Coronary artery (tissue), 2 donors: ENCODE measurements at regions not wholly inside any gene's neighbourhood (a gene's known extent, or its start where the extent isn't known, plus 50 kb on each side); places are given as distances from the start of the nearest gene placed in this dataset.

ENCODE experiments used
- DNase-seq: peaks from one replicate; pipeline ENCODE4 v3.0.0-alpha.2; 2017; ENCODE audit warnings: low spot score
- H3K27ac ChIP-seq, 2 donors: fragments of 200-600 bp; sonication (generic); one replicate each; pipeline ENCODE4 v1.5.1; 2016 to 2019
- H3K4me3 ChIP-seq: fragments of 200-600 bp; sonication (generic); 2 replicates; pipeline ENCODE4 v1.5.1; 2016; ENCODE audit warnings: mild to moderate bottlenecking, moderate library complexity
- CTCF ChIP-seq: fragments of 200-600 bp; sonication (generic); IDR thresholded peaks from one replicate; pipeline ENCODE4 v1.5.1; 2019; ENCODE audit warnings: antibody characterized with exemption

DNA sequence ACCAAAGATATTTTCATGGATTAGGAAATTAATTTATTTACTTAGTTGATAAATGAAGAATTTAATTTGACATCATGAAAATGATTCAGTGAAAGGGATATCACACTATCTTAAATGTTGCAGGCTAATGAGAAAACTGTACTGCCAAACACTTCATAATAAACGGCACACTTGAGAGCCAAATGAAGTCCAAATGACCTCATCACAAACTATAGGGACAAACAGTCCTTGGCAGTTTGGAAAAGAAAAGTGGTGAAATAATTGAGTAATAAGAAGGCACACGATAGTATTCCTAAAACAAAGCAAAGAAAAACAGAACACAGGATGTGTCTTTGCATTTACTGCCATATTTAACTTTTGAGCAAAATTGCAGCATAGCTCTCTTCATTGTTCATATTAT lies 116.9 kb upstream of the TLR4 start:
- H3K4me3 ChIP-seq, result no peak overlapping the region
- no peak for DNase-seq
- no peak for TF ChIP-seq CTCF
- H3K27ac ChIP-seq, result no peak overlapping the region

- no peak for DNase-seq
- no peak for TF ChIP-seq CTCF
- Histone ChIP-seq H3K4me3 (no peak overlapping the region), H3K27ac (no peak overlapping the region)
Observed at GRCh38 chr9:117574099-117574498, 130.1 kb upstream of the TLR4 start.

- no peak for TF ChIP-seq CTCF
- Histone ChIP-seq H3K27ac (no peak overlapping the region), H3K4me3 (no peak overlapping the region)
- DNase-seq, result no peak
Observed at GRCh38 chr9:117564839-117565238, 139.4 kb upstream of the TLR4 start.

DNA sequence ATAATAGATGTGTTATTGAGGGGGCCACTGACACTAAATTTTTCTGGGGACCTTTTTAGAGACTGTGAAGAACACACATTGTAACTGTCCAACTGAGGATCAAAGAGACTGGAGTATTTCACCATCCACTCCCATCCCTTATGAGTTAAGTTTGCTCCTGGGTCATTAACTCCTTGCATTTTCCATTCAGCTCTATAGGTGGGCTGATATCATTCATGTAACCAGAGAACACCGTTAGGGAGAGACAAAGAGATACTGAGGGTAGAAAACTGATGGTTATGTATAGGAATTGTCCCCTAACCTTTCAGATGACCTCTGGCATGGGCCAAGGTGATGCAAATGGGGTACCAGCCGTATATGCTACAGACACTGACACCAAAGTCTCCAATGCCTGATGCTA lies 142.4 kb upstream of the TLR4 start:
- Histone ChIP-seq H3K4me3 (no peak overlapping the region), H3K27ac (no peak overlapping the region)
- no peak for DNase-seq
- no peak for TF ChIP-seq CTCF

DNA sequence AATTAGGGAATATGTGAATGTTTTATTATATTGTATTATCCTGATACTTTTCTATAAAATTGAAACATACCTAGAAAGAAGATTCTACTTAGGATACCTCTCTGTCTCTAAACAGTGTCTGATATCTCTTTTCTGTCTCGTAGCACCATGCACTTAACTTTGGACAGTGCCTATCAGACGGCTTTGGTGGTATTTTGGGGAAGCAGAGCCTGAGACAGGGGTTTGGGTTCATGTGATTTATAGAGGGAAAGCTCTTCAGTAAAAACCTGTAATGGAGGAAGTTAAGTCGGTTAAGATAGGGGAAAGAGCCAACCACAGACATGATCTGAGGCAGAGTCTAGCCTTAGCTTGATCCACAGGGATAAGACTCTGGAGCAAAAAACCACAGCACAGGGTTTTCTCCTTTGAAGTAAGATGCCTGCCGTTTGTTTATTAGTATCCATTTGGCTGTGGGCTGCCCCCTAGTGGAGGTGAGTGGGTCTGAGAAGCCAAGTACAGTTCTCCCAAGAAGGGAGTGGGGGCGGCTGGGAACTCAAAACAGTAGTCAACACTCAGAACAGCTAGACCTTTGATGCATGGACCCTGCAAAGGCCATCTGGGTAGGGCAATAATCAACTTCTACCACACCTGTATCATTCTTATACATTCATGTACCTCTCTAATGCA lies 141.2 kb upstream of the ASTN2 start:
- no peak overlapping the region for H3K4me3 ChIP-seq
- no peak overlapping the region for H3K27ac ChIP-seq
- TF ChIP-seq CTCF, result no peak
- no peak for DNase-seq

DNA sequence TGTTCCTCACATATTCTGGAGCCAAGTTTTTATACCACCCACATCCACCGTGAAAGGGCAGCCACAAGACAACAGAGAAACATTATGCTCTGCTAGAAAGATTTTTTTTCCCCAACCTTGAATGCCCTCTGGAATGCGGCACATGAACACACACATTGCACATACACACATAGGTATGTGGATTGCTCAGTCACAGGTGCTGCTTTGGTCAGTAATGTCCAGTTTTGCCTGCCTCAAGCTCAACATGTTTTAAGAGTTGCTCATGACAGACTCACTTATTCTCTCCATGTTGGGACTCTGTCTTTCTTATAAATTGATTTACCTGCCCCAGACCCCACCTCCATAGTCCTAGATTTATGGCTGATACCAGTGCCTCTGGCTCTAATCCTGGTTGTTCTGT lies 138.0 kb upstream of the ASTN2 start:
- no peak for DNase-seq

More for the DNA sequence above, 138.0 kb upstream of the ASTN2 start:
- no peak overlapping the region for H3K27ac ChIP-seq
- TF ChIP-seq CTCF, result no peak
- H3K4me3 ChIP-seq, result no peak overlapping the region
